RCC 7860 (cell line): ENCODE measurements at regions not wholly inside any gene's neighbourhood (a gene's known extent, or its start where the extent isn't known, plus 50 kb on each side); places are given as distances from the start of the nearest gene placed in this dataset.

Experiments used
- DNase-seq: peaks from one replicate; pipeline ENCODE4 v3.0.0-alpha.2; 2015; ENCODE audit warnings: low spot score
- FAIRE-seq: peaks from 2 replicates; lab custom pipeline; 2012; peaks lifted over from hg19 to GRCh38; lab: Jason Lieb, UNC

- peak; percentile 78 for DNase-seq
- peak; percentile 76 for FAIRE-seq
These were observed 313.7 kb upstream of the SMIM31 start for GRCh38 chr4:164440199-164440598.

DNA sequence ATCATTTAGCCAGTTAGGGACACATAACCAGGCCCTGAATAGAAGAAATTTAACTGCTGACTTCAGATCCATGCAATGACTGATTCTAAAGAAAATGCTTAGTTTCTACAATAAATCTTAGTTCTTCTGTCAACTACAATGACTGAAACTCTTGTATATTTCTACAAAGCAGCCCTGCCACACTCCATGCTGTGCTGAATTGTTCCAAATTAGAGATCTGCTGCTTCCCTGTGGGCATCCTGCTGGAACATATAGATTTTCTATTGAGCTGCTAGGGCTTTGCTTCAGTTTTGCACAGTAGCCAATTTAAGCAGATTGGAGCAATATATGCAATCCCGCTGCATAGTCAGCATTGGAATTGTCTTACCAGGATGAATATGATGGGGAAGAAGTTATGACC is 312.8 kb upstream of the SMIM31 start:
- DNase-seq: no peak
- FAIRE-seq: no peak

DNA sequence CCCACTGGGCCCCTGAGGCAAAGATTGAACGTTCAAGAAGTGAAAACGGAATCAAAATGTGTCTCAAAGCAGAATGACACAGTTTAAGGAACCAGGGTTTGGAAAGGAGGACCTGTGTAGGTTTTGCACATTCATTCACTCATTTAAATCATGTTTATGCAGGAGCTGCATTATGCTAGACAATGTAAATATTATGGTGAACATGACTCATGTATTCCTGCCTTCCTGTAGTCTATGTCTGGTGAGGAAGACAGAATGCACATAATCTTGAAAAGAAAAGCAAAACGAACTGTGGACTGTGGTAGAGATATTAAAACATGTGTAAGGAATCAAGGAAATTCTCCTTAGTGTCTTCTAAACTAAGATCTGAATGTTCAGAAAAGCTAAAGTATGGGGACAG is 311.8 kb upstream of the SMIM31 start:
- FAIRE-seq (no peak), DNase-seq (no peak)

DNA sequence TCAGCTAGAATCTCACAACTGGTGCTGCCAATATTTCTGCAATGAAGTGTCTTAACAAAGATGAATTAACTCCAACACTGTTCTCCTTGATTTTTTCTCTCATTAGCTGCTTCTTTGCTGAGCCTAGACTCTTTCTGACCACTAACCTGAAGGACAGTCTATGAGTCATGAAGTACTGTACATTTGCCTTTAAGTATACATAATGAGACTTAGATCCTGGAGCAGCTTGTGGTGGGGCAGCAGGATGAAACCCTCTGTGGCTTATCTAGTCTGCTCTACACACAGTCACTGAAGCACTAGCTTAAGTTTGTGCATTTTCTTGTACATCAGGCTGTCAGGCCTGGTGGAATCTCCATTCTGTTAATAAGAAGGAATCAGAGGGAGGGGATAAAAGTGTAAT is 307.4 kb upstream of the SMIM31 start:
- FAIRE-seq (peak; percentile 76), DNase-seq (peak; percentile 65)

DNA sequence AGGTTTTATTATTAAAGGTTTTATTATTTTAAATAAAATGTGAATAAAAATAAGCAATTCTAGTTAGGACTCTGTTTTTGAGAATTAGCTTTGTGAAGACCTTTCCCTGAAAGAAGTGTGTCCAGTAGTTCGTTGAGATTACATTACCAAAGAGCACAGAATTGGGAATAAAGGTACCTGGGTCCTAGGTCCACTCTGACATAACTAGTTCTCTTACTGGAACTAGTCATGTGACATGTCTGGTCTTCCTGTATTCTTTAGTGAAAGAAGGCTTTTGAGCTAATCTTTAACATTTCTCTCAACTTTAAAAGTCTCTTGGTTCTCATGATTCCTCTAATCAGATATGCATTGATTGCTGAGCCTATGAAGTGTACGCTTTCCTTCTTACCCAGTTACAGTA is 292.0 kb upstream of the SMIM31 start:
- DNase-seq (no peak), FAIRE-seq (no peak)

- FAIRE-seq: no peak
- no peak for DNase-seq
These were observed 291.5 kb upstream of the SMIM31 start for GRCh38 chr4:164462471-164462870.

DNA sequence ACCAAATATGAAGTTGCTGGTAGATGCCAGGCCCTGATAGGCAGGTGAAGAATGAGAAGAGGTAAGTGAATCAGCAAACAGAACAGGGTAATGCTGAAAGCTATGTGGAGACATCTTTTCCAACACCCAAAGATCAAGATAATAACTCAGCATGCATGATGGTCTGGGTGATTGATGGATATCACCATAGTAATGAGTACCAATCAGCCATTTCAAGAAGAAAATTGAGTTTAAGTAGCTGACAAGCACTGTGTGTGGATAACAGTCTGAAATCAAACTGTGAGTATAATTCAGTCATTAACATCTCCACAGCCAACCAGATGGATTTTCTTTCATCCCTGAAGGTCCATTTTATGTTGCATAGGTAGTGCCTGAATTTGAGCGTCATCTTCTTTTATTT is 289.6 kb upstream of the SMIM31 start:
- DNase-seq: no peak
- FAIRE-seq: no peak

DNA sequence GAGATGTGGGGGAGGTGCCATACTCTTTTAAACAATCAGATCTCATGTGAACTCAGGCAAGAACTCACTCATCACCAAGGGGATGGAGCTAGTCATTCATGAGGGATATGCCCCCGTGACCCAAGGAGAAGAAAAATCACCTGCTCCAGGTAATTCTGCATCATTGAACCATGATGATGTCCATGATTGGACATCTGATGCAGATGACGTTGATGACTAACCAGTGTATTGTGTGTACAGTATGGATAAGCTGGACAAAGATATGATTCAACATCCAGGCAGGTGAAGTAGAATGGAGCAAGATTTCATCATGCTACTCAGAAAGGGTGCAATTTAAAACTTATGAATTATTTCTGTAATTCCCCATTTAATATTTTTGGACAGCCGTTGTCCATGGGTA is 286.4 kb upstream of the SMIM31 start:
- FAIRE-seq: no peak
- no peak for DNase-seq

- DNase-seq: no peak
- no peak for FAIRE-seq
These were observed 272.4 kb upstream of the SMIM31 start for GRCh38 chr4:164481306-164482091.

DNA sequence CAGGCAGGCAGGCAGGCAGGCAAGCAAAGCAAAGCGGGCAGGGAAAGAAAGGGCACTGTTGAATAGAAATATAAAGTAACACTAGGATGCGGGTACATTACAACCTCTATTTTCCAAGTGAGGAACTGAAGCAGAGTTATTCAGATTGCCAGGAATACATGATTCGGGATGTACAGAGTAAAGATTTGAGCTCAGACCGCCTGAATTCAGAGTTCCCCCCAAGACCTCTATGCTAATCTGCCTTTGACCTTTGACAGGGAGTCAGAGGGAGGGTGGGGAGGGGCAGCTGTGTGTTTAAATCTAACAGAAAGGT is 271.9 kb upstream of the SMIM31 start:
- DNase-seq (no peak), FAIRE-seq (no peak)

DNA sequence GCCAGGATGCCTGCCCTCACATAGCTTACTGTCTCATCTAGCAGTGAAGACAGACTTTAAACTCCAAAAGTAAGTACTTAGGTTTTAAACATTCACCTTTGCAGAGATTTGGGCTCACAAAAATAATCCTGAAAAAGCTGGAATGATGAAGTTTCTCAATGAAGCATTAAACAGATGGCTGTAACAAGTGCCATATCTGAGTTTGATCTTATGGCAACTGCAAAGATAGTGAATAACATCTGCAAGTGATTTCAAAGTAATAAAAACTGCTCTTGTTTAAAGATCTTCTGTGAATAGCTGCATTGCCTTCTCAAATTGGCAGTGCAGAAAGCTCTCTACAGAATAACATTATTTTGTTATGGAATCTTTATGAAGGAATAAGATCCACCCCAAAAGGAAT is 271.2 kb upstream of the SMIM31 start:
- DNase-seq: no peak
- no peak for FAIRE-seq

- no peak for DNase-seq
- no peak for FAIRE-seq
These were observed 270.2 kb upstream of the SMIM31 start for GRCh38 chr4:164483711-164484110.

DNA sequence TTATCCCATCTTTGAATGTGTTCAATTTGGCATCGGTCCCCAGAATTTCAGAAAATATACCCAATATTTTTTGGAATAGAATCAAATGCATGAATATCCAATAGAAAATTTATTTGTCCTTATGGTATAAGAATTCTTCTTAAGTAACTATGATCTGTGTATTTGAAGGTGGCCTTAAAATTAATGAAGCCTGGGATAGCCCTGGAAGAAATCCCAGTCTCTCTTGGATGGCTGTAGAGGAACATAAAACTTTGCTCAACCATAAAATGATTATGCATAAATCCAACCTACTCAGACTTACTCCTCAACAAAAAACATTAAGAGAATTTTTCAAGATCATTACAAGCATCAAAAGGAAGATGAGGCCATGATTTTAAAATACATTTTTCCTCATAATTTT is 269.4 kb upstream of the SMIM31 start:
- DNase-seq (no peak), FAIRE-seq (no peak)

- FAIRE-seq: peak; percentile 29
- DNase-seq: peak; percentile 47
These were observed 268.8 kb upstream of the SMIM31 start for GRCh38 chr4:164485136-164485535.

GRCh38 chr4:164488114-164488513 is 265.8 kb upstream of the SMIM31 start:
- no peak for FAIRE-seq
- DNase-seq: no peak

- FAIRE-seq (no peak), DNase-seq (no peak)
These were observed 252.9 kb upstream of the SMIM31 start for GRCh38 chr4:164501074-164501473.

DNA sequence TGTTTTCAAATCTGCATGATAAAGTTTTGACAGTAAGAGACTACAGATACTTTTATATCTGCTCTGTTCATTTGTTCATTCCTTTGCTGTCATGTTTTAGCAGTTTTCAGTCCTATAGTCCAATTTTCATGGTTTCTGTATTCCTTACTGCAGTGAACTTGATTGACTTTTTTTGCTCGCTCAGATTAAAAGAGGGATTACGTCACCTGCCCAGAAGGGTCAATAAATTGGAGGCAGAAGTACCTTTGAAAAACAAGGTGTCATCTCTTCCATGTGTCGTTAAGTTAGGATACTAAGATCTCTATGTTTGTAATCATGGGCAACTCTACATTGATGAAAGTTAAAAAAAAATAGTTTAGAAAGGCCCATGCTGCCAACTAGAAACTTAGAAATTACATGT is 250.1 kb upstream of the SMIM31 start:
- no peak for DNase-seq
- no peak for FAIRE-seq

DNA sequence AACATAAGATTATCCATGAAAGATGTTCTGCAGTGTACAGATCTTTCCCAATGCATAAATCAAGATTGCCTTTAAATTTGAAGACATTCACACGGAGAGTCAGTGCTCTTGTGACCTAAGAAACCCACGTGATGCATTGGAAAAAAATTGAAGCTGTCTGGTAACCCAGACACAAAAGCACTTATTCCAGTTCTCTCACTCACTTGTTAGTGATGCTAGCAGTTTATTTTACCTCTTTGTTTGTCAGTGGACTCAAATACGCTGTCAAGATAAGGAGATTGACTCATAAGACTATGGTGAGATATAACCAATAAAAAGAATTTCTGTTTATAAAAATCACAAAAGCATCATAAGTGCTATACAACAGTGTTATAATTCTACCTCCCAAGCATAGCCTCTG is 245.8 kb upstream of the SMIM31 start:
- no peak for DNase-seq
- no peak for FAIRE-seq

DNA sequence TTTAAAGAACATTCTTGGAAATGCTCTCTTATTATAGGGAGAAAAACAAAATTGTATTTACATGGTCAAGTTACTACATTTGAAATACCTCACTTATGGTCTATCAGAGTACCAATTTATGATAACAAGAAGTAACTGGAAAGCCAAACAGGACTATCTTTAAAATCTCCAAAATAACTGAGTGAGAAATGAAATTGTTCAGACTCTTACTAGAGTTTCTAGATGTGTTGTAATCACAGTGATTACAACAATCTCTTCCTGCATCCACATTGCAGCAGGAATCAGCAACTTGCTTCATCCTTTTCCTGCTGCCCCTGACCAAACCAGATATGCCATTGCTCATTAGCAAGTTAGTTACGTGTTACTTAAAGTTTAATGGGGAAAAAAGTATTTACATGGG is 245.2 kb upstream of the SMIM31 start:
- DNase-seq: no peak
- FAIRE-seq: no peak

GRCh38 chr4:164509951-164510350 is 244.0 kb upstream of the SMIM31 start:
- DNase-seq (no peak), FAIRE-seq (no peak)

GRCh38 chr4:164512124-164512523 is 241.8 kb upstream of the SMIM31 start:
- DNase-seq (no peak), FAIRE-seq (no peak)

DNA sequence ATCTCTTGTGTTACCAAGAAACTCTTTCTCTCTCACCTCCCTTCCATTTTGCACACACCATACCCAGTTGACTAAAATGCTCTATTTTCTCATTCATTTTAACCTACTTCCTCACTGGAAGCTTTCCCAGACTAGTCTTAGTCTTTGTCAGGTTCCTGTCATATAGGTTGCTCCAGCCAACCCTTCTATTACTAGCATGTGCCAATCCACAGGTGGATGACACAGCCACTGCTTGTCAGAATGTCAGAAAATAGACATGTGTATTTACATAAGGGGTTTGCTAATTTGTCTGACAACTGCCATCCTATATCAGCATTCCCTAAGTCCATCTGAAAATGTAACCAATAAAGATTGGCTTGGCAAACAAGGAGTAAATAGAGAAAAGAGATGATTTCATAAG is 239.2 kb upstream of the SMIM31 start:
- DNase-seq (no peak), FAIRE-seq (no peak)

DNA sequence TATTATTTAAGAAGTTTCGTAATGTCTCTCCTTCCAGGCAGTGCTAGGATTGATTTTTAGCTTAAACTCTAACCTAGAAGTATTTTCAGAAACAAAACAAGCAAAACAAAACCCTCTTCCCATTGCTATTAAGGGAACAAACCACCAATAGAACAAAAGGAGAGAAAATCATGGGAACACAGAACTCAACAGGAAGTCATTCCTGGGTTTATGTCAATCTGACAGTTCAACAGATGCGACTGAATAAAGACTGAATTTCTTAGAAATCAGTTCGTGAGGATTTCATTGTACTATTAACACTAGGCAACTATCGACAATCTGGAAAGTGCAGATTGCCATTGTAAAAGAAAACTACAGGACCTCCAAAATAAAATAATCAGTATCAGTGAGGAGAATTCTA is 229.1 kb upstream of the SMIM31 start:
- FAIRE-seq: no peak

More for the DNA sequence above, 229.1 kb upstream of the SMIM31 start:
- no peak for DNase-seq
